WI38 (cell line): ENCODE measurements at regions not wholly inside any gene's neighbourhood (a gene's known extent, or its start where the extent isn't known, plus 50 kb on each side); places are given as distances from the start of the nearest gene placed in this dataset.
"Not testable (repeated sequence)": the region's sequence is repeated elsewhere in the genome, so short reads cannot be mapped to it uniquely, and the experiment has no call there.

Source experiments
- H3K4me3 ChIP-seq: 2 replicates; pipeline ENCODE4 v1.5.1; 2011; ENCODE audit warnings: low read depth, mild to moderate bottlenecking, control low read depth, low read length
- TF ChIP-seq, protein P1 (sequence below): IDR thresholded peaks from 2 replicates; pipeline ENCODE4 v1.5.1; 2012; ENCODE audit warnings: low read depth, mild to moderate bottlenecking, control low read depth, low read length

DNA sequence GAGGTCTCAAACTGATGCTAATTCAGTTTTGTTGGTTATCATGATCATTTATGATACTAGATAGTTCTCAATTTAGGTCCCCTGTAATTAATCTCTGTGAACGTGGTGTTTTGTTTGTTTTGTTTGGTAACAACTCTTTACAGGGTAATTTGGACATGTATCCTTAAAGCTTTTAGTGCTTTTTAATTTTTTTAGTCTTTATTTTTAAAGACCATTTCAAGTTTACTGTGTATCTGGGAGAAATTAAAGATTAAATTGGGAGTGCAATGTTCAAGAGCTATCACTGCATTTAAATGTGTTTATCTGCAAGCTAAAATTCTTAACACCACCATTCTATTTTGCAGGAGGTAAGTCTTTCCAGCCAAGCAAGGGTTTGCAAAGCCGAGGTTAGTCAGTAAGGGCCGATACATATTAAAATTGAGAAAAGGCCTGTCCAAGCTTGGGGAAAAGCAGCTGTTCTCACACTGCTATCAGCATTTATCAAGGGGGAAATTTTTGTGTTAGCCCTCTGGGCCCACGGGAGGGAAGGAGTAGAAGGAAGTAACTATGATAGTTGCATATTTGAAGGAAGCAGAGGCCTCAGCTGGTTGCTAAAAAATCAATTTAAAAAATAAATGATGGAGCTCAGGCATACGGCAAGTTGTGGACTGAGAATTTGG lies 59.3 kb upstream of the ZNF217 start:
- TF ChIP-seq, protein P1, sequence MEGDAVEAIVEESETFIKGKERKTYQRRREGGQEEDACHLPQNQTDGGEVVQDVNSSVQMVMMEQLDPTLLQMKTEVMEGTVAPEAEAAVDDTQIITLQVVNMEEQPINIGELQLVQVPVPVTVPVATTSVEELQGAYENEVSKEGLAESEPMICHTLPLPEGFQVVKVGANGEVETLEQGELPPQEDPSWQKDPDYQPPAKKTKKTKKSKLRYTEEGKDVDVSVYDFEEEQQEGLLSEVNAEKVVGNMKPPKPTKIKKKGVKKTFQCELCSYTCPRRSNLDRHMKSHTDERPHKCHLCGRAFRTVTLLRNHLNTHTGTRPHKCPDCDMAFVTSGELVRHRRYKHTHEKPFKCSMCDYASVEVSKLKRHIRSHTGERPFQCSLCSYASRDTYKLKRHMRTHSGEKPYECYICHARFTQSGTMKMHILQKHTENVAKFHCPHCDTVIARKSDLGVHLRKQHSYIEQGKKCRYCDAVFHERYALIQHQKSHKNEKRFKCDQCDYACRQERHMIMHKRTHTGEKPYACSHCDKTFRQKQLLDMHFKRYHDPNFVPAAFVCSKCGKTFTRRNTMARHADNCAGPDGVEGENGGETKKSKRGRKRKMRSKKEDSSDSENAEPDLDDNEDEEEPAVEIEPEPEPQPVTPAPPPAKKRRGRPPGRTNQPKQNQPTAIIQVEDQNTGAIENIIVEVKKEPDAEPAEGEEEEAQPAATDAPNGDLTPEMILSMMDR = no peak
- no peak overlapping the region for H3K4me3 ChIP-seq

DNA sequence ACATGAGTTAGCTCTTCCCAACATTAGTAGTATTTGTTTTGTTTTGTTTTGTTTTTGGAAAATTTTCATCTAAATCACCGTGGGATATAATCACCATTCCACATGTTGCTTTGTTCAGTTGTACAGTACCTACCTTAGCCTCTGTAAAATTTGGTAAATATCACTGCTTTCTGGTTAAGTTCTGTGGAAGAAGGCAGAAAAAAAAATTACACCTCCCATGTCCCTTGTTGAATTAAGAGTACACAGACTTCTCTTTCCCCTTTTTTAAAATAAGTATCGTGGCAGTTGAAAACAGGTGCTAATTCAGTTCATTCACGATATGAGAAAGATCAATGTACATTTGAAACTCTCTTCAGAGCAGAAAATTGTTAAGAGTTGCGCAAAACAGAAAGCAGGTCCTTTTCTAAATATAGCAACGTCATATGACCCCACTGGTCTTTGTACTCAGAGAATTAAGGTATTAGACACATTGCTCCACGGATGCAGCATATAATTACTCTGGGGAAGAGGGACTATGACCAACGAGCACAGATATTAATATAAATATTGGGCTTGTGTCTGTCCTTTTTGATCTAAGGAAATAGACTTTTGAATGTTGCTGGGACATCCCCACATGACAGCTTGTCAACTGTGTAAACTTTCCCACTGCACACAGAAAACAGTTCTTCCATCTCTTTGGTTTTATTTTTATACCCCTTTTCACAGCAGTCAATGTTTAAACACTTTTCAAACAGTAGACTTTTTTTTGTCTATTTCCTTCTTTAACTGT lies 58.6 kb upstream of the ZNF217 start:
- TF ChIP-seq, protein P1 = no peak
- H3K4me3 ChIP-seq = no peak overlapping the region

DNA sequence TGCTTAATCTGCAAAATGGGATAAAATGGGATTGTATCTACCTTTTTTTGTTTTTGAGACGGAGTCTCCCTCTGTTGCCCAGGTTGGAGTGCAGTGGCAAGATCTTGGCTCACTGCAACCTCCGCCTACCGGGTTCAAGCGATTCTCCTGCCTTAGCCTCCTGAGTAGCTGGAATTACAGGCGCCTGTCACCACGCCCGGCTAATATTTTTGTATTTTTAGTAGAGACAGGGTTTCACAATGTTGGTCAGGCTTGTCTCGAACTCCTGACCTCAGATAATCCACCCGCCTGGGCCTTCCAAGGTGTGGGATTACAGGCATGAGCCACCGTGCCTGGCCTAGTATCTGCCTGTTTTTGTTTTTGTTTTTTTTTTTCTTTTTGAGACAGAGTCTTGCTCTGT lies 55.9 kb upstream of the ZNF217 start:
- H3K4me3 ChIP-seq = not testable (repeated sequence)

DNA sequence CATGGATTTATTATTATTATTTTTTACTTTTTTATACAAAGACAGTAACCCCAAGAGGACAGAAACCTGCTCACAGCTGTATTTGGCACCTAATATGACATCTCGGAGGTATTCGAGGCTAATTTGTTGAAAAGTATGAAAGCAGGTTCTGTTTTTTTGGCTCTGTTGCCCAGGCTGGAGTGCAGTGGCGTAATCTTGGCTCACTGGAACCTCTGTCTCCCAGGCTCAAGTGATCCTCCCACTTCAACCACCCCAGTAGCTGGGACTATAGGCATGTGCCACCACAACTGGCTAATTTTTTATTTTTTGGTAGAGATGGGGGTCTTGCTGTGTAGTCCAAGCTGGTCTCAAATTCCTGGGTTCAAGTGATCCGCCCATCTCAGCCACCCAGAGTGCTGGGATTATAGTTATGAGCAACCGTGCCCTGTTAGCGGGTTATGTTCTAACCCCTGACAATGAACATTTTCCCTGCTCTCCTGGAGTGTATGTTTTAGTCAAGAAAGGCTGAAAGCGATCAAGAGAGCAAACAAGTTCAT lies 53.7 kb upstream of the ZNF217 start:
- TF ChIP-seq, protein P1 = no peak
- no peak overlapping the region for H3K4me3 ChIP-seq

DNA sequence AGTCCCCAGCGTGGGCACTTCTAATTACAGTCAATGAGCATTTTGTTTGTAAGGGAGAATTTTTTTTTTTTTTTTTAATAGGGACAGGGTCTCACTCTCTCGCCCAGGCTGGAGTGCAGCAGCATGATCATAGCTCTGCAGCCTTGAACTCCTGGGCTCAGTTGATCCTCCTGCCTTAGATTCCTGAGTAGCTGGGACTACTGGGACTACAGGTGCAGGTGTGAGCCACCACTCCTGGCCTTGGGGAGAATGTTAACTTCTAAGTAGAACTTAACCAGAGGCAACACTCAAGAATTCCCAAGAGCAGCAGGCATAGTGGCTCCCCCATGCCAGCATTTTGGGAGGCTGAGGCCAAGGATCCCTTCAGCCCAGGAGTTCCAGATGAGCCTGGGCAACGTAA lies 52.9 kb upstream of the ZNF217 start:
- TF ChIP-seq, protein P1 = no peak
- no peak overlapping the region for H3K4me3 ChIP-seq

DNA sequence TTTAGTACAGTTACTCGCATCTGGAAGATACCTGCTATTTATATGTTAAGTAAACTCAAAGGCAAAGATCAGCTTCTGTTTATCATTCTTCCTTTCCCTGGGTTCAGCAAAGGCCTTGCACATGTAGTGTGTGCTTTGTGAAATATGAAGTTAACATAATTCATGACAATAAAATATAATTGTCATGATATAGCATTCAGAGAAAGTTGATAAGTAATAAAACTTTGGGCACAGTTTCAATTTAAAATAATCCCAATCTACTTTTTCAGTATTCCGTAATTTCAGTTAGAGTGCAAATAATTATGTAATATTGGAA lies 51.9 kb upstream of the ZNF217 start:
- TF ChIP-seq, protein P1 = no peak
- no peak overlapping the region for H3K4me3 ChIP-seq

DNA sequence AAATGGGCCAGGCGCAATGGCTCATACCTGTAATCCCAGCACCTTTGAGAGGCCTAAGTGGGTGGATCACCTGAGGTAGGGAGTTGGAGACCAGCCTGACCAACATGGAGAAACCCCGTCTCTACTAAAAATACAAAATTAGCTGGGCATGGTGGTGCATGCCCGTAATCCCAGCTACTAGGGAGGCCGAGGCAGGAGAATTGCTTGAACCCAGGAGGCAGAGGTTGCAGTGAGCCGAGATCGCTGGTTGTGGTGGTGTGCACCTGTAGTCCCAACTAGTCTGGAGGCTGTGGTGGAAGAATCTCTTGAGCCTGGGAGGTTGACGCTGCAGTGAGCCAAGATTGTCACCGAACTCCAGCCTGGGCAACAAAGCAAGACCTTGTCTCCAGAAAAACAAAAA lies 50.5 kb upstream of the ZNF217 start:
- H3K4me3 ChIP-seq = not testable (repeated sequence)
